ENCODE measurements at regions not wholly inside any gene's neighbourhood (a gene's known extent, or its start where the extent isn't known, plus 50 kb on each side); places are given as distances from the start of the nearest gene placed in this dataset.

DNA sequence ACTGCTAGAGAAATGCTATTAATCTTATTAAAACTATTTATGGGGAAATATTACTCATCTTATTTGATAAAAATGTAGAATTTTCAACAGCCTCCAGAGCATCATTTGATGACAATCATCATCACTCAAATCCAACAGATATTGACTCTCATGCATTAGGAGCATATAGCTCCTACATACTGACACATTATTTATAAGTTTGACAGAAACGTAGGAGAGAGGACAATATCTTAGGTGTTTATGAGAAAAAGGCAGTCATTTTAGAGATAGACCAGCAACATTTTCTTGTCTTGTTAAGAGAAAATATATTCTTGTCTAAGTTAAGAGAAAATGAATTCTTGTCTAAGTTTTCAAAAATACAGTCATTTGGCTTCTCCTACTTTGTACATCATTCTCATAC, 2550.2 kb downstream of the PCDH7 start:
- Histone ChIP-seq H3K27me3 (no peaks in the 10 kb centered on the region), H3K4me3 (no peak overlapping the region), H3K36me3 (replicated peaks in 1 of 2) (no peaks in the 10 kb centered on the region), H3K4me1 (replicated peaks in 1 of 2) (no peaks in the 10 kb centered on the region), H3K27ac (no peak overlapping the region), H3K9me3 (replicated peaks in 1 of 3) (no peaks in the 10 kb centered on the region)
- DNase-seq = no peak
- TF ChIP-seq POLR2A (IDR thresholded peaks at IDR 0.05) = no peak
- TF ChIP-seq, protein P1, sequence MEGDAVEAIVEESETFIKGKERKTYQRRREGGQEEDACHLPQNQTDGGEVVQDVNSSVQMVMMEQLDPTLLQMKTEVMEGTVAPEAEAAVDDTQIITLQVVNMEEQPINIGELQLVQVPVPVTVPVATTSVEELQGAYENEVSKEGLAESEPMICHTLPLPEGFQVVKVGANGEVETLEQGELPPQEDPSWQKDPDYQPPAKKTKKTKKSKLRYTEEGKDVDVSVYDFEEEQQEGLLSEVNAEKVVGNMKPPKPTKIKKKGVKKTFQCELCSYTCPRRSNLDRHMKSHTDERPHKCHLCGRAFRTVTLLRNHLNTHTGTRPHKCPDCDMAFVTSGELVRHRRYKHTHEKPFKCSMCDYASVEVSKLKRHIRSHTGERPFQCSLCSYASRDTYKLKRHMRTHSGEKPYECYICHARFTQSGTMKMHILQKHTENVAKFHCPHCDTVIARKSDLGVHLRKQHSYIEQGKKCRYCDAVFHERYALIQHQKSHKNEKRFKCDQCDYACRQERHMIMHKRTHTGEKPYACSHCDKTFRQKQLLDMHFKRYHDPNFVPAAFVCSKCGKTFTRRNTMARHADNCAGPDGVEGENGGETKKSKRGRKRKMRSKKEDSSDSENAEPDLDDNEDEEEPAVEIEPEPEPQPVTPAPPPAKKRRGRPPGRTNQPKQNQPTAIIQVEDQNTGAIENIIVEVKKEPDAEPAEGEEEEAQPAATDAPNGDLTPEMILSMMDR (IDR thresholded peaks at IDR 0.05) = no peak
- intact Hi-C loops (cut with DNase I) = no loop called here
- 48 to 70% (median 62%) methylated on average over 1 of the region's 1 CpG for WGBS, 4 donors

DNA sequence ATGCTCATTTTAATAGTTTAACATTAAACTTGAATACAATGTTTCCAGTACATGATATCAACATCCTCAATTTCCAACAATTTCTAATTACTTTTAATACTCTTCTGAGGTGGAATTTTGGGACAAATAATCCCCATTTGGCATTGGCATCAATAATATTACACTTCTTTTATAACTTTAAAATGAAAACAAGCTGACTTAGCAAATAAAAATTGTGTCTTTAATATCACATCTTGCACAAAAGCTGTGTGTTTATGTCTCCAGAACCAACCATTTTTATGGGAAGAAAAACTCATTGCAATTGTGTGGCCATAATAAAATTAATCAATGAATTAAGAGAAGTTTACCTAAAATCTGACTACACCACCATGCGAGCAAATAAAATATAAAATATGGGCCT, 2552.6 kb downstream of the PCDH7 start:
- H3K9me3 ChIP-seq (replicated peaks in 1 of 3) = no peaks in the 10 kb centered on the region
- no peak overlapping the region for H3K4me3 ChIP-seq
- no peak for TF ChIP-seq POLR2A (IDR thresholded peaks at IDR 0.05)
- TF ChIP-seq, protein P1 (IDR thresholded peaks at IDR 0.05) = no peak
- H3K27me3 ChIP-seq = no peaks in the 10 kb centered on the region
- no peaks in the 10 kb centered on the region for H3K4me1 ChIP-seq (replicated peaks in 1 of 2)
- no peaks in the 10 kb centered on the region for H3K36me3 ChIP-seq (replicated peaks in 1 of 2)
- intact Hi-C loops (cut with DNase I) = no loop called here
- WGBS, 4 donors = 91 to 100% (median 96%) methylated on average over 1 of the region's 1 CpG
- no peak for DNase-seq
- no peak overlapping the region for H3K27ac ChIP-seq

DNA sequence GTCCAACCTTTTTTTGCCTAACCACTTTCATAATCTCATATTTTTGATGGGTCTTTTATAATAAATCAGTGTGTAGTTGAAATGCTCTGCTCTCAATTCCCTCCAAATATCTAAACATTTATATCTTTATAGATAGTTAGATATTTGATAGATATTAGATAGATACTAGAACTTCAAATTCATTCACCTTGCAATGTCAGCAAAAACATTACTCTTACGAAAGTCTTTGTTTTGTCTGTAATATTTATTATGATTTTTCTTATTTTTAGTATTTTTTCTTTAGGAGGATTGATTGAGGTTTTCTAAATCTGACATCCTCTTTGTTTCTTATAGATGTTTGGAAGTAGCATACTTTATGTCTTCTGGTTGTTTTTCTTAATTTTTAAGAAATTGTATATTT, 2563.6 kb downstream of the PCDH7 start:
- TF ChIP-seq, protein P1 (IDR thresholded peaks at IDR 0.05) = no peak
- TF ChIP-seq POLR2A (IDR thresholded peaks at IDR 0.05) = no peak
- Histone ChIP-seq H3K4me1 (replicated peaks in 1 of 2) (no peaks in the 10 kb centered on the region), H3K9me3 (replicated peaks in 1 of 3) (no peaks in the 10 kb centered on the region), H3K4me3 (no peak overlapping the region), H3K27ac (no peak overlapping the region), H3K36me3 (replicated peaks in 1 of 2) (no peaks in the 10 kb centered on the region), H3K27me3 (no peaks in the 10 kb centered on the region)
- DNase-seq = no peak
- intact Hi-C loops (cut with DNase I) = no loop called here
- 68 to 79% (median 75%) methylated on average over 1 of the region's 1 CpG for WGBS, 4 donors

DNA sequence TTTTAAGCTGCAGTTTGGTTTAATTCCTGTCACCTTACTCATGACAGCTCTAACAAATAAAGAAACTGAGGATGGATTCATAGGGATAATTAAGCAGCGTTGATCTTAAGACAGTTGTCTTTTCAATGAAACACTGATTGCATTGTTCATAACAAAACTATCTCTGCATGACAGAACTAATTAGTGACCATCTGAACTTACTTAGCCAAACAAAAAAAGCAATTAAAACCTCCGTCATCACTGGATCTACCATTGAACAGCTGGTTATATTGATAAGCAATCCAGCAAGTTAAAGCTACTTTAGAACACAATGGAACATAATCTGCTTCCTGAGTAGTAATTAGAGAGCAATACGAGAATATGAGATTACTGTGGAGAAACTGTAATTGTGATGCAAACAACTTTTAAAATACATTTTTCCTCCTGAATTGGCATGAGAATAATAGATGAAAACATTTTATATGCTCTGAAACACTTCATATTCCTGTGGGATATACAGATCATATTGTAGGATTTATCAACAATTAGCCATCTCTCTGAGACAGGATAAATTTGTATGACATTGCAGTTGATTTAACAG, 2576.8 kb downstream of the PCDH7 start:
- Histone ChIP-seq H3K27ac (no peak overlapping the region), H3K27me3 (no peaks in the 10 kb centered on the region), H3K4me3 (no peak overlapping the region), H3K9me3 (replicated peaks in 1 of 3) (no peaks in the 10 kb centered on the region), H3K4me1 (replicated peaks in 1 of 2) (no peaks in the 10 kb centered on the region), H3K36me3 (replicated peaks in 1 of 2) (no peaks in the 10 kb centered on the region)
- TF ChIP-seq POLR2A (IDR thresholded peaks at IDR 0.05) = no peak
- TF ChIP-seq, protein P1 (IDR thresholded peaks at IDR 0.05) = no peak
- 71 to 83% (median 76%) methylated on average over 3 of the region's 3 CpGs for WGBS, 4 donors
- DNase-seq = no peak
- intact Hi-C loops (cut with DNase I) = no loop called here

Measured in adrenal gland (tissue), 9 donors.